NCI-H2196 treated with DMSO at 0.1 percent for 48 hours (cell line): ENCODE measurements at regions not wholly inside any gene's neighbourhood (a gene's known extent, or its start where the extent isn't known, plus 50 kb on each side); places are given as distances from the start of the nearest gene placed in this dataset.

Experiments
- DNase-seq: peaks from one replicate; lab custom pipeline; 2025; ENCODE audit not compliant: unreplicated experiment; lab: John Stamatoyannopoulos, UW

GRCh38 chr16:62562121-62562520 lies 525.9 kb upstream of the CDH8 start:
- DNase-seq, result no peak

GRCh38 chr16:62549875-62550274 lies 513.6 kb upstream of the CDH8 start:
- no peak for DNase-seq

- no peak for DNase-seq
Measured at GRCh38 chr16:62548095-62548494, 511.9 kb upstream of the CDH8 start.

- DNase-seq, result no peak
Measured at GRCh38 chr16:62546701-62547100, 510.5 kb upstream of the CDH8 start.

- DNase-seq, result no peak
Measured at GRCh38 chr16:62545039-62545438, 508.8 kb upstream of the CDH8 start.

GRCh38 chr16:62543516-62543915 lies 507.3 kb upstream of the CDH8 start:
- no peak for DNase-seq

GRCh38 chr16:62539657-62540056 lies 503.4 kb upstream of the CDH8 start:
- DNase-seq, result no peak

GRCh38 chr16:62530426-62530825 lies 494.2 kb upstream of the CDH8 start:
- DNase-seq, result no peak

- no peak for DNase-seq
Measured at GRCh38 chr16:62516001-62516400, 479.8 kb upstream of the CDH8 start.

GRCh38 chr16:62503073-62503472 lies 466.8 kb upstream of the CDH8 start:
- DNase-seq, result no peak

- no peak for DNase-seq
Measured at GRCh38 chr16:62478903-62479458, 442.7 kb upstream of the CDH8 start.

- DNase-seq, result no peak
Measured at GRCh38 chr16:62477796-62478195, 441.6 kb upstream of the CDH8 start.

- no peak for DNase-seq
Measured at GRCh38 chr16:62475573-62475972, 439.3 kb upstream of the CDH8 start.

GRCh38 chr16:62462971-62463370 lies 426.7 kb upstream of the CDH8 start:
- DNase-seq, result no peak

GRCh38 chr16:62450291-62450690 lies 414.1 kb upstream of the CDH8 start:
- no peak for DNase-seq

GRCh38 chr16:62445909-62446308 lies 409.7 kb upstream of the CDH8 start:
- no peak for DNase-seq

GRCh38 chr16:62424206-62424605 lies 388.0 kb upstream of the CDH8 start:
- DNase-seq, result no peak

GRCh38 chr16:62408760-62409159 lies 372.5 kb upstream of the CDH8 start:
- DNase-seq, result no peak

- DNase-seq, result no peak
Measured at GRCh38 chr16:62406387-62406786, 370.1 kb upstream of the CDH8 start.

- no peak for DNase-seq
Measured at GRCh38 chr16:62404842-62405611, 368.8 kb upstream of the CDH8 start.

GRCh38 chr16:62392698-62393097 lies 356.5 kb upstream of the CDH8 start:
- no peak for DNase-seq

GRCh38 chr16:62391940-62392339 lies 355.7 kb upstream of the CDH8 start:
- DNase-seq, result no peak

- no peak for DNase-seq
Measured at GRCh38 chr16:62391134-62391533, 354.9 kb upstream of the CDH8 start.
